Naive thymus-derived CD4-positive, alpha-beta T cell (primary cell): ENCODE measurements at regions not wholly inside any gene's neighbourhood (a gene's known extent, or its start where the extent isn't known, plus 50 kb on each side); places are given as distances from the start of the nearest gene placed in this dataset.
A peak's percentile ranks its signal among the peaks of the same experiment; 100 is the strongest.

Experiments
- ATAC-seq: fragments of 150-1000 bp; cut with Tn5 transposase; 2 replicates; pipeline ENCODE4 v1.10.0; 2021; ENCODE audit warnings: mild to moderate bottlenecking, moderate library complexity
- CTCF ChIA-PET: fragments of 350-600 bp; sonication (Branson Sonifier 250); formaldehyde crosslinking; loops from one replicate; lab custom pipeline; 2021; ENCODE audit warnings: antibody characterized with exemption; lab: Charles Lee
- POLR2A ChIA-PET: fragments of 350-600 bp; sonication (Branson Sonifier 250); formaldehyde crosslinking; loops from one replicate; lab custom pipeline; 2021; ENCODE audit warnings: antibody characterized with exemption, inconsistent platforms; lab: Charles Lee
- DNase-seq, 9 donors: peaks; one replicate each; pipeline versions ENCODE4 v3.0.0 to v3.0.0-alpha.2; 2020 to 2022; ENCODE audit warnings: mixed read lengths in 1 of 9
- H3K27ac ChIP-seq: one replicate; pipeline ENCODE4 v1.7.0; 2013; ENCODE audit warnings: mild to moderate bottlenecking, low read depth, low read length, moderate library complexity
- H3K27me3 ChIP-seq, 2 donors: one replicate each; pipeline ENCODE4 v1.7.0; 2013; ENCODE audit warnings: low read length in 2 of 2, mild to moderate bottlenecking in 2 of 2, moderate library complexity in 2 of 2; ENCODE audit not compliant: control insufficient read depth in 2 of 2, insufficient read depth in 2 of 2
- H3K36me3 ChIP-seq, 3 experiments: 1 replicate in 2 of 3; 2 replicates in 1 of 3; pipeline ENCODE4 v1.7.0; 2013; ENCODE audit warnings: low read length in 3 of 3, mild to moderate bottlenecking in 3 of 3, moderate library complexity in 1 of 3; ENCODE audit not compliant: insufficient read depth in 3 of 3, control insufficient read depth in 2 of 3
- H3K4me1 ChIP-seq, 2 donors: one replicate each; pipeline ENCODE4 v1.7.0; 2013; ENCODE audit warnings: low read length in 2 of 2, mild to moderate bottlenecking in 2 of 2, moderate library complexity in 1 of 2; ENCODE audit not compliant: control insufficient read depth in 2 of 2, insufficient read depth in 2 of 2
- H3K4me3 ChIP-seq: 2 replicates; pipeline ENCODE4 v1.7.0; 2013; ENCODE audit warnings: mild to moderate bottlenecking, low read length
- H3K9me3 ChIP-seq, 3 experiments: 1 replicate in 2 of 3; 2 replicates in 1 of 3; pipeline ENCODE4 v1.7.0; 2013; ENCODE audit warnings: low read length in 3 of 3; ENCODE audit not compliant: control insufficient read depth in 2 of 3
- H3K27ac Mint-ChIP-seq, 9 donors: one replicate each; pipeline ENCODE4 v1.8.0; 2020 to 2022; ENCODE audit warnings: mixed read lengths in 9 of 9, mild to moderate bottlenecking in 8 of 9, moderate library complexity in 5 of 9, inconsistent platforms in 2 of 9
- H3K27me3 Mint-ChIP-seq, 5 donors: one replicate each; pipeline ENCODE4 v1.8.0; 2021 to 2022; ENCODE audit warnings: mixed read lengths in 5 of 5, mild to moderate bottlenecking in 1 of 5
- H3K36me3 Mint-ChIP-seq, 5 donors: one replicate each; pipeline ENCODE4 v1.8.0; 2020 to 2022; ENCODE audit warnings: mixed read lengths in 5 of 5, mild to moderate bottlenecking in 3 of 5, inconsistent platforms in 1 of 5
- H3K4me1 Mint-ChIP-seq, 7 donors: one replicate each; pipeline ENCODE4 v1.8.0; 2020 to 2022; ENCODE audit warnings: mixed read lengths in 7 of 7, mild to moderate bottlenecking in 3 of 7, inconsistent platforms in 1 of 7
- H3K4me3 Mint-ChIP-seq, 10 donors: one replicate each; pipeline ENCODE4 v1.8.0; 2020 to 2022; ENCODE audit warnings: mild to moderate bottlenecking in 10 of 10, mixed read lengths in 10 of 10, moderate library complexity in 6 of 10, inconsistent platforms in 2 of 10
- H3K9me3 Mint-ChIP-seq, 11 donors: one replicate each; pipeline ENCODE4 v1.8.0; 2020 to 2022; ENCODE audit warnings: mixed read lengths in 11 of 11, mild to moderate bottlenecking in 4 of 11, inconsistent platforms in 1 of 11, moderate library complexity in 1 of 11
- intact Hi-C, 2 donors: fragments of 100-400 bp; cut with micrococcal nuclease; formaldehyde crosslinking; loops; one replicate each; pipeline ENCODE4 v1.15.1; 2023

- intact Hi-C loops: loop anchor here in 1 of 2 donors (5.0 kb wide), 2 partner anchors 51 to 386 kb away; no protein-coding TSS in a partner anchor
- POLR2A ChIA-PET: interaction anchor here (1.9 kb wide), 1 partner anchor 9 kb away, joined by 6 read pairs; no protein-coding TSS in a partner anchor
- Mint-ChIP-seq H3K4me1 (peaks cover 24 to 54% (median 42%) of the 10 kb centered on the region in 7 donors), H3K27ac (peak overlapping the region; percentile 84 to 98 (median 93)), H3K4me3 (peak overlapping the region; percentile 61 to 93 (median 82)), H3K36me3 (peaks cover 0 to 1% (median 0%) of the 10 kb centered on the region in 5 donors), H3K27me3 (no peaks in the 10 kb centered on the region), H3K9me3 (no peaks in the 10 kb centered on the region)
- ATAC-seq (peak; percentile 52), DNase-seq (no peak)
- Histone ChIP-seq H3K27me3 (no peaks in the 10 kb centered on the region), H3K9me3 (no peaks in the 10 kb centered on the region), H3K4me1 (peaks cover 37 to 48% of the 10 kb centered on the region in 2 donors), H3K27ac (peak overlapping the region; percentile 45), H3K4me3 (peak overlapping the region; percentile 31), H3K36me3 (no peaks in the 10 kb centered on the region)
- CTCF ChIA-PET: no interaction called here
Observed at GRCh38 chr7:159198016-159198724, 53.5 kb upstream of the VIPR2 start.

GRCh38 chr7:159197066-159197975 lies 52.7 kb upstream of the VIPR2 start:
- H3K4me1 Mint-ChIP-seq: peaks cover 24 to 54% (median 42%) of the 10 kb centered on the region in 7 donors
- H3K4me3 Mint-ChIP-seq: peak overlapping the region; percentile 61 to 93 (median 85)
- Histone ChIP-seq H3K27me3 (no peaks in the 10 kb centered on the region), H3K4me1 (peaks cover 37 to 53% of the 10 kb centered on the region in 2 donors), H3K27ac (peak overlapping the region; percentile 45), H3K9me3 (no peaks in the 10 kb centered on the region), H3K4me3 (peak overlapping the region; percentile 31), H3K36me3 (no peaks in the 10 kb centered on the region)
- ChIA-PET POLR2A (interaction anchor here (1.9 kb wide), 1 partner anchor 10 kb away, joined by 6 read pairs; no protein-coding TSS in a partner anchor), CTCF (no interaction called here)
- peak overlapping the region; percentile 82 to 98 (median 93) for H3K27ac Mint-ChIP-seq
- no peaks in the 10 kb centered on the region for H3K27me3 Mint-ChIP-seq
- intact Hi-C loops: loop anchor here in 1 of 2 donors (5.0 kb wide), 2 partner anchors 50 to 385 kb away; no protein-coding TSS in a partner anchor
- ATAC-seq (peak; percentile 68), DNase-seq (peak in 7 of 9 donors; percentile 4 to 52 (median 38))
- H3K9me3 Mint-ChIP-seq: no peaks in the 10 kb centered on the region
- peaks cover 0 to 1% (median 0%) of the 10 kb centered on the region in 5 donors for H3K36me3 Mint-ChIP-seq

DNA sequence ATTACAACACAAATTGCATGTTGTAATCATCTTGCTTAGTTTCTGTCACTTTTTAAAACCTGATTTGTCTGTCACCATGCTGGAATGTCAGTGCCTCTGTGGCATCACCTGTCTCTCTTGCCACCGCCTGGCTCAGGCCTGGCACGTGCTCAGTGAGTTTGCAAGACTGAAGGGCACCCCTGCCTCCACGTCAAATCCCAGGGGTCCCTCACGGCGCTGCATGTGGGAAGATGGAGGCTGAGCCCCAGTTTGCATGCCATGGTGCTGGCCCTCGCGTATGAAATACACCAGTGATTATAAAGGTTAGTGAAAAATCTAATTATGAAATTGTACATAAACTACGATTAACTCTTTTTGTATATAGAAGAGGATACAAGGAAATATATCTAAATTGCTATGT lies 51.9 kb upstream of the VIPR2 start:
- Mint-ChIP-seq H3K9me3 (no peaks in the 10 kb centered on the region), H3K36me3 (peaks cover 0 to 1% (median 0%) of the 10 kb centered on the region in 5 donors), H3K27ac (peak overlapping the region; percentile 1 to 98 (median 86)), H3K27me3 (no peaks in the 10 kb centered on the region), H3K4me3 (peak overlapping the region in 8 of 10 donors; percentile 77 to 93 (median 85)), H3K4me1 (peaks cover 24 to 54% (median 46%) of the 10 kb centered on the region in 7 donors)
- no peaks in the 10 kb centered on the region for H3K9me3 ChIP-seq
- no peaks in the 10 kb centered on the region for H3K27me3 ChIP-seq
- H3K4me1 ChIP-seq: peaks cover 37 to 59% of the 10 kb centered on the region in 2 donors
- no peak for ATAC-seq
- POLR2A ChIA-PET: interaction anchor here (1.9 kb wide), 1 partner anchor 11 kb away, joined by 6 read pairs; no protein-coding TSS in a partner anchor
- no peak for DNase-seq
- intact Hi-C loops: loop anchor here in 1 of 2 donors (5.0 kb wide), 2 partner anchors 49 to 384 kb away; no protein-coding TSS in a partner anchor
- H3K27ac ChIP-seq: no peak overlapping the region
- H3K4me3 ChIP-seq: no peak overlapping the region
- H3K36me3 ChIP-seq: no peaks in the 10 kb centered on the region
- CTCF ChIA-PET: no interaction called here

- H3K36me3 Mint-ChIP-seq: peaks cover 0 to 1% (median 0%) of the 10 kb centered on the region in 5 donors
- Histone ChIP-seq H3K4me3 (no peak overlapping the region), H3K27ac (peak overlapping the region; percentile 31), H3K36me3 (no peaks in the 10 kb centered on the region), H3K27me3 (no peaks in the 10 kb centered on the region), H3K4me1 (peaks cover 37 to 59% of the 10 kb centered on the region in 2 donors), H3K9me3 (no peaks in the 10 kb centered on the region)
- peaks cover 0 to 2% (median 0%) of the 10 kb centered on the region in 5 donors for H3K27me3 Mint-ChIP-seq
- intact Hi-C loops: loop anchor here in 1 of 2 donors (5.0 kb wide), 2 partner anchors 49 to 384 kb away; no protein-coding TSS in a partner anchor
- DNase-seq (peak in 3 of 9 donors; percentile 16 to 40 (median 25)), ATAC-seq (peak; percentile 50)
- ChIA-PET CTCF (no interaction called here), POLR2A (no interaction called here)
- H3K4me3 Mint-ChIP-seq: peak overlapping the region in 7 of 10 donors; percentile 9 to 62 (median 40)
- peaks cover 24 to 54% (median 46%) of the 10 kb centered on the region in 7 donors for H3K4me1 Mint-ChIP-seq
- H3K9me3 Mint-ChIP-seq: no peaks in the 10 kb centered on the region
- peak overlapping the region in 8 of 9 donors; percentile 28 to 83 (median 62) for H3K27ac Mint-ChIP-seq
Observed at GRCh38 chr7:159195946-159196345, 51.3 kb upstream of the VIPR2 start.
